GM12873 (cell line): ENCODE measurements at regions not wholly inside any gene's neighbourhood (a gene's known extent, or its start where the extent isn't known, plus 50 kb on each side); places are given as distances from the start of the nearest gene placed in this dataset.

ENCODE experiments used
- TF ChIP-seq, protein P1 (sequence below): IDR thresholded peaks from 2 replicates; pipeline ENCODE4 v1.5.1; 2012; ENCODE audit warnings: low read depth, mild to moderate bottlenecking, moderate library complexity, low read length, control low read depth; ENCODE audit not compliant: insufficient read depth; ENCODE audit errors: missing control alignments

DNA sequence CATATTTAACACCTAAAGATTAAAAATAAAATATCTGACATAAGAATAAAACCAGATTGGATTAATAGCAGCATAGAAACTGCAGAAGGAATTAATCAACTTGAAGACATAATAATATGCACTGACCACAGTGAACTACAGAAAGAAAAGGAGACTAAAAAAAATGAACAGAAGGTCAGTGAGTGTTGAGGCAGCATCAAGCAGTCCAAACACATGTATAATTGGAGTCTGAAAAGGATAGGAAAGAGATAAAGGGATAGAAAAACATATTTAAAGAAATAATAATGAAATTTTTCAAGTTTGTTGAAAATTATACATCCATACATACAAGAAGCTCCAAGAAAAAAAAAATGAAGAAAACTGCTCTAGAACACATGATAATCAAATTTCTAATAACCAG lies 756.2 kb downstream of the GATA3 start:
- TF ChIP-seq, protein P1, sequence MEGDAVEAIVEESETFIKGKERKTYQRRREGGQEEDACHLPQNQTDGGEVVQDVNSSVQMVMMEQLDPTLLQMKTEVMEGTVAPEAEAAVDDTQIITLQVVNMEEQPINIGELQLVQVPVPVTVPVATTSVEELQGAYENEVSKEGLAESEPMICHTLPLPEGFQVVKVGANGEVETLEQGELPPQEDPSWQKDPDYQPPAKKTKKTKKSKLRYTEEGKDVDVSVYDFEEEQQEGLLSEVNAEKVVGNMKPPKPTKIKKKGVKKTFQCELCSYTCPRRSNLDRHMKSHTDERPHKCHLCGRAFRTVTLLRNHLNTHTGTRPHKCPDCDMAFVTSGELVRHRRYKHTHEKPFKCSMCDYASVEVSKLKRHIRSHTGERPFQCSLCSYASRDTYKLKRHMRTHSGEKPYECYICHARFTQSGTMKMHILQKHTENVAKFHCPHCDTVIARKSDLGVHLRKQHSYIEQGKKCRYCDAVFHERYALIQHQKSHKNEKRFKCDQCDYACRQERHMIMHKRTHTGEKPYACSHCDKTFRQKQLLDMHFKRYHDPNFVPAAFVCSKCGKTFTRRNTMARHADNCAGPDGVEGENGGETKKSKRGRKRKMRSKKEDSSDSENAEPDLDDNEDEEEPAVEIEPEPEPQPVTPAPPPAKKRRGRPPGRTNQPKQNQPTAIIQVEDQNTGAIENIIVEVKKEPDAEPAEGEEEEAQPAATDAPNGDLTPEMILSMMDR = no peak

DNA sequence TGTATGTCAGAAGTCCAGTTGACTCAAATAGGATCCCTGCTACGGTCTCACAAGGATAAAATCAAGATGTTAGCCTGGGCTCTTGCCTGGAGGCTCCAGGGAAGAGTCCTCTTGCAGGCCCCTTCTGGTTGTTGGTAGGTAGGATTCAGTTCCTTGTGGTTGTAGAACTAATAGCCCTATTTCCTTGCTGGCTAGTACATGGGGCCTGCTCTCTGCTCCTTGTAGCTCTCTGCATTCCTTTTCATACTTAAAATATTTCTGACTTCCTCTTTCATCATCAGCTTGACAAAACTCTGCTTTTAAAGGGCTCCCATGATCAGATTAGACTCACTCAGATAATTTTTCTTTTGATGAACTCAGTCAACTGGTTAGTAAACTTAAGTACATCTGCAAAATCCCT lies 756.7 kb downstream of the GATA3 start:
- TF ChIP-seq, protein P1 = no peak

DNA sequence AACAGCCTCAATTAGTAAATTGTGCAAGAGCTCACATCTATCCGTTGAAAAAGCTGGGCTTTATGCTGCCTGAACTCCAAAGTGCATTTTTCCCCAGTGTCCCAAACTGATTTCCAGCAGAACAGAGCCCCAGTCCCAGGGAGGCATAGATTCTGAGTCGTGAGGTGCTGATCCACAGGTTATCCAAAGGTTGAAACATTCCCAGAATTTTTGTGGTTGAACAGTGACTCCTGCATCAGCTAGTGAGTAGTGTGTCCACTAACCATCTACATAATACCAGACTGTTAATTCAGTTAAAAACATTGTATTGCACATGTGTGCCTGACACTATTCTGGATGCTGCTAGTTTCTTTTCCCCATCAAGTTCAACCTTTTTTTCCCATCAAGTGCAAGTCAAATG lies 761.5 kb downstream of the GATA3 start:
- TF ChIP-seq, protein P1 = no peak

DNA sequence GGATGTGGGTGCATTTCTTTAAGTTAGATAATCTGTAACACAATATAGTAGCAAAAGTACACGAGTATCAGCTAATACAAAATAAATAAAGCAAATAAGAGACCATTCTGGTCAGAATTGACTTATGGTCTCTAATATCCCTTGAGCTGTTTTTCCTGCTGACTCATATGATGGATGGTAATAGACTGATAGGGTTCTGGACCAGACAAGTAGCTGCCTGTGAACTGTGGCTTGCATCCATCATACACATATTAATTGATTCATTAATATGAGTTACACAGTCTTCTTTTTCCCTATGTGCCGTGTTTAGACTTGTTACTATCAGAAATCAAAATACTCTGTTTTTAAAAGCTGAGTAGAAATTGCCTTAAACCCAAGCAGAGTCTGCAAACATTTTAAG lies 762.8 kb downstream of the GATA3 start:
- TF ChIP-seq, protein P1 = no peak

DNA sequence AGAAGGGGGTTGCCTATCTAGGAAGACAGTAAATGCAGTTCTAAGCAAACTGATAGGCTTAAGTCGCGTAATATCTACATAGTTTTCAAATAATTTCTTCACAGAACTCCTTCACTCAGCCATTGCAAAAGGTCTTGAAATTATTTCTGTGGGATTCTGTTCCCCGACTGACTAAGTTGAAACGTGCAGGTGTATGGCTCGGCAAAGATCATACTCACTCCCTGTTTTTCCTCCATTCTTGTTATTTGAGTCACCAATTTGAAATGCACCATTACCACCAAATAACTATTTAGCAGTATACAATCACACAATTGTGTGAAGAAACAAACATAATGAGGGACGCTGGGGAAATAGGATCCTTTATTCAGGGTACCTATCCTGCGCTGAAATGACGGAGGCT lies 771.1 kb downstream of the GATA3 start:
- TF ChIP-seq, protein P1 = no peak

DNA sequence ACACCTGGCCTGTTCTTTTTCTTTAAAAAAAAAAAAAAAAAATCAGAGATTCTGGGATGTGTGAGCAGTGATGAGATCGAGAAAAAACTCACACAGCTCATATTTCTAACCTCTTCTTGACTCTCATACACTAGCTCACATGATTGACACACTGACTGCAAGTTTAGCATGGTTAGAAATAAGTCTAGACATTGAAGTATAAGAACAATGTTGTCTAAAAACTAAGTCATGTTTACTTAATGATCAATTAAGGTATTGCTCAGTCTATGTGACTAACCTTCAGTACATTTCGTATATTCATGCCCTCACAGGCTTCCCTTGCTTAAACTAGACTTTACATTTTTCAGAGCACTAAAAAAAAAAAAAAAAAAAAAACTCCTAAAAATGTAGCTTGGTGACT lies 775.1 kb downstream of the GATA3 start:
- TF ChIP-seq, protein P1 = no peak

DNA sequence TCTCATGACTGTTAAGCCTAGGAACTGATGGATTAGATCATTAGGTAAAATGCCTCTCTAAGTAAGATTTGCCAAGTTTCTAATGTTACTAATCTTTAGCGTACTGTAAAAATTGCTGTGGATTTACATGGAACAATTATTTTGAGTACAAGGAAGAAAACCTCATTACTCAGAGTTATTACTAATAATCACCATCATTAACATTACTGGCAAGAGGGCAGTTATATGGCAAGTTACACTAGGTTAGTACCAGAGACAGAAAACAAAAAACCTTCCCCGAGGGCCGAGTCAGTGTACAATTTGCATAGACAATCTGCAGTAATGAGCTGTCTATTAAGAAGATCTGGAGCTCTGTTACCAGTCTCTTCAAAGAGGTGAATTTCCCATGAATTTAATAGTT lies 775.6 kb downstream of the GATA3 start:
- TF ChIP-seq, protein P1 = no peak

DNA sequence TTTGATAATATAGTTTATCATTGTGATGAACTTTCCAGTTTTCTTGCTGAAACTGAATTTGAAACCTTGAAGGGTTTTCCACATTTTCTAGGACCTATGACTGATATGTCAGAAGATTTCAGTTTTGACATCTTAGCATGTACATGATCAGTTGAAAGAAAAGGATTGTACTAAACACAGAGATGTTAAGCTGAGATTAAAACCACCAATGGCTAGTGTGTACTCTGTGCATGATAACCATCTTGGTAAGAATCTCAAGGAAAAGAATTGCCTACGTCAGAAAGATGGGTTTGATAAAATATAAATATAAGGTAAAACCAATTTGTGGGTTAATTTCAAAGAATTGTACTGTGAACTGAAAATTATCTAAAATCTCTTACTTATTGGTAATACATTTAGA lies 776.4 kb downstream of the GATA3 start:
- TF ChIP-seq, protein P1 = no peak
